ENCODE measurements at regions not wholly inside any gene's neighbourhood (a gene's known extent, or its start where the extent isn't known, plus 50 kb on each side); places are given as distances from the start of the nearest gene placed in this dataset.
A peak's percentile ranks its signal among the peaks of the same experiment; 100 is the strongest.

DNA sequence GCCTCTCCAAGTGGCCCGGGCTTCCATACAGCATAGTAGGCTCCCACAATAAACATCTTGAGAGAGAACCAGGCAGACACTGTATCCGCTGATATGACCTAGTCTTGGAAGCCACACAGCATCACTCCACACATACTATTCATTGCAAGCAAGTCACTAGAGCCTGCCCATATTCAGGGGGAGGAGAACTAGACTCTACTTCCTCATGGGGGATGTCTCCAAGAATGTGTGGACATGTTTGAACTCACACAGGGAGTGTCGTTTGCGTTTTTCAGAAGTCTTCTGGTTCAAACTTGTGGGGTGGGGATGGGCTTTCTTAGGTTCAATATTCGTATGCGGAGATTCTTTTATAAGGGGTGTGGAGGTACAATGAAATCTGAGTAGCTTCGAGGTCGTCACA is 232.6 kb upstream of the HABP2 start:
- TF ChIP-seq, protein P1, sequence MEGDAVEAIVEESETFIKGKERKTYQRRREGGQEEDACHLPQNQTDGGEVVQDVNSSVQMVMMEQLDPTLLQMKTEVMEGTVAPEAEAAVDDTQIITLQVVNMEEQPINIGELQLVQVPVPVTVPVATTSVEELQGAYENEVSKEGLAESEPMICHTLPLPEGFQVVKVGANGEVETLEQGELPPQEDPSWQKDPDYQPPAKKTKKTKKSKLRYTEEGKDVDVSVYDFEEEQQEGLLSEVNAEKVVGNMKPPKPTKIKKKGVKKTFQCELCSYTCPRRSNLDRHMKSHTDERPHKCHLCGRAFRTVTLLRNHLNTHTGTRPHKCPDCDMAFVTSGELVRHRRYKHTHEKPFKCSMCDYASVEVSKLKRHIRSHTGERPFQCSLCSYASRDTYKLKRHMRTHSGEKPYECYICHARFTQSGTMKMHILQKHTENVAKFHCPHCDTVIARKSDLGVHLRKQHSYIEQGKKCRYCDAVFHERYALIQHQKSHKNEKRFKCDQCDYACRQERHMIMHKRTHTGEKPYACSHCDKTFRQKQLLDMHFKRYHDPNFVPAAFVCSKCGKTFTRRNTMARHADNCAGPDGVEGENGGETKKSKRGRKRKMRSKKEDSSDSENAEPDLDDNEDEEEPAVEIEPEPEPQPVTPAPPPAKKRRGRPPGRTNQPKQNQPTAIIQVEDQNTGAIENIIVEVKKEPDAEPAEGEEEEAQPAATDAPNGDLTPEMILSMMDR (conservative IDR thresholded peaks at IDR 0.05) = no peak
- Mint-ChIP-seq H3K27me3 (ENCODE audit: low read depth) (peaks cover 4% of the 10 kb centered on the region), H3K36me3 (ENCODE audit: low read depth) (no peaks in the 10 kb centered on the region), H3K4me1 (peaks cover 4% of the 10 kb centered on the region), H3K9me3 (no peaks in the 10 kb centered on the region), H3K27ac (ENCODE audit: unreplicated experiment) (no peak overlapping the region), H3K4me3 (no peak overlapping the region)
- DNase-seq (ENCODE audit: low read depth, low spot score) = no peak

DNA sequence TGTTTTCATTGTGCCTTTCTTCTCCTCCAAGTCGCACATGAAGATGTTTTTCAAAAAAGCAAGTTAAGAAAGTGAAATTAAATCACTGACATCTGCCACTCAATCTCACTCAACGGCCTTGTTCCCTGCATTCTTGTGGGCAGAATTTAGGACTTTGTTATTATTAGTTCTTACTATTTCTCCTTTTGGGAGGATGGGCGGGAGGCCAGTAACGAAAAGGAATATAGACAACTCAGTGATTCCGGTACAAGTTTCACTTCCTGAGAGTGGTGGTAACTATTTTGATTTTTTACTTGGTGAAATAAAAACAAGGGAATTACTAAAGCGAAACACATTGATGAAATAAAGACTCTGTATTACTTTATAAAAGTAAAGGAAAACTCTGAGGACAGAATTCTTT is 231.9 kb upstream of the HABP2 start:
- H3K9me3 Mint-ChIP-seq = no peaks in the 10 kb centered on the region
- H3K27ac Mint-ChIP-seq (ENCODE audit: unreplicated experiment) = no peak overlapping the region
- H3K4me3 Mint-ChIP-seq = no peak overlapping the region
- DNase-seq (ENCODE audit: low read depth, low spot score) = no peak
- peaks cover 6% of the 10 kb centered on the region for H3K4me1 Mint-ChIP-seq
- H3K27me3 Mint-ChIP-seq (ENCODE audit: low read depth) = peaks cover 4% of the 10 kb centered on the region
- no peaks in the 10 kb centered on the region for H3K36me3 Mint-ChIP-seq (ENCODE audit: low read depth)
- TF ChIP-seq, protein P1 (conservative IDR thresholded peaks at IDR 0.05) = no peak

DNA sequence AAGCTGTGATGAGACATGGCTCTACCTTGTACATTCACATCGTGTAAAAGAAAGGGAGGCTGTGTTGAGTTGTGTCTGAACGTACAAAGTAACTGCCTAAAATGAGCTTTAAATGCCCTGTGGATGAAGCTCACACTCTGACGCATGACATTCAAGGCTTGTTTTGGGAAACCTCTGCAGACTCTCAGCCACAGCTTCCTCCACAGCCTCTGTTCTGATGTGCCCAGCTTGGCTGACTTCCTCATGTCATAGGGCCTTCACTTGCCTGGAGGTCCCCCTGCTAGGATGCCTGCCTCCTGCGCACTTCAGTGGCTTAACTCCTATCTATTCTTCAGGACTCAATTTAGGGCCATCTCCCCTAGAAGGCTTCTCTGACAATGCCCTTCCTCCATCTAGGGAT is 230.0 kb upstream of the HABP2 start:
- Mint-ChIP-seq H3K4me3 (no peak overlapping the region), H3K9me3 (no peaks in the 10 kb centered on the region), H3K4me1 (peaks cover 24% of the 10 kb centered on the region), H3K27ac (ENCODE audit: unreplicated experiment) (no peak overlapping the region), H3K27me3 (ENCODE audit: low read depth) (peaks cover 3% of the 10 kb centered on the region), H3K36me3 (ENCODE audit: low read depth) (no peaks in the 10 kb centered on the region)
- TF ChIP-seq, protein P1 (conservative IDR thresholded peaks at IDR 0.05) = no peak
- DNase-seq (ENCODE audit: low read depth, low spot score) = no peak

DNA sequence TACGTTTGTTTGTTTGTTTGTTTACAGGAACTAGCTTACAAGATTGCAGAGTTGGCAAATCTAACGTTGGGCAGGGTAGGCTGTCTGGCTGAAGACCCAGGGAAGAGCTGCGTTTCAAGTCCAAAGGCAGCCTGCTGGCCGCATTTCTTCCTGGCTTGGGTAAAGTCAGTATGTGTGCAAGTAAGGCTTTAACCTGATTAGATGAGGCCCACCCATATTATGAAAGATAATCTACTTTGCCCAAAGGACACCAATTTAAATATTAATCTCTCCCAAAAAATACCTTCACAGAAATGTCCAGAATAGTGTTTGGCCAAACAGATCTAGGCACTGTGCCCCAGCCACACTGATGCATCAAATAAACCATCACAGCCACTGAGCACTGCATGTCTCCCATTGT is 228.9 kb upstream of the HABP2 start:
- H3K9me3 Mint-ChIP-seq = no peaks in the 10 kb centered on the region
- H3K4me3 Mint-ChIP-seq = no peak overlapping the region
- H3K27ac Mint-ChIP-seq (ENCODE audit: unreplicated experiment) = no peak overlapping the region
- peaks cover 24% of the 10 kb centered on the region for H3K4me1 Mint-ChIP-seq
- H3K27me3 Mint-ChIP-seq (ENCODE audit: low read depth) = no peaks in the 10 kb centered on the region
- no peaks in the 10 kb centered on the region for H3K36me3 Mint-ChIP-seq (ENCODE audit: low read depth)
- TF ChIP-seq, protein P1 (conservative IDR thresholded peaks at IDR 0.05) = no peak
- DNase-seq (ENCODE audit: low read depth, low spot score) = no peak

DNA sequence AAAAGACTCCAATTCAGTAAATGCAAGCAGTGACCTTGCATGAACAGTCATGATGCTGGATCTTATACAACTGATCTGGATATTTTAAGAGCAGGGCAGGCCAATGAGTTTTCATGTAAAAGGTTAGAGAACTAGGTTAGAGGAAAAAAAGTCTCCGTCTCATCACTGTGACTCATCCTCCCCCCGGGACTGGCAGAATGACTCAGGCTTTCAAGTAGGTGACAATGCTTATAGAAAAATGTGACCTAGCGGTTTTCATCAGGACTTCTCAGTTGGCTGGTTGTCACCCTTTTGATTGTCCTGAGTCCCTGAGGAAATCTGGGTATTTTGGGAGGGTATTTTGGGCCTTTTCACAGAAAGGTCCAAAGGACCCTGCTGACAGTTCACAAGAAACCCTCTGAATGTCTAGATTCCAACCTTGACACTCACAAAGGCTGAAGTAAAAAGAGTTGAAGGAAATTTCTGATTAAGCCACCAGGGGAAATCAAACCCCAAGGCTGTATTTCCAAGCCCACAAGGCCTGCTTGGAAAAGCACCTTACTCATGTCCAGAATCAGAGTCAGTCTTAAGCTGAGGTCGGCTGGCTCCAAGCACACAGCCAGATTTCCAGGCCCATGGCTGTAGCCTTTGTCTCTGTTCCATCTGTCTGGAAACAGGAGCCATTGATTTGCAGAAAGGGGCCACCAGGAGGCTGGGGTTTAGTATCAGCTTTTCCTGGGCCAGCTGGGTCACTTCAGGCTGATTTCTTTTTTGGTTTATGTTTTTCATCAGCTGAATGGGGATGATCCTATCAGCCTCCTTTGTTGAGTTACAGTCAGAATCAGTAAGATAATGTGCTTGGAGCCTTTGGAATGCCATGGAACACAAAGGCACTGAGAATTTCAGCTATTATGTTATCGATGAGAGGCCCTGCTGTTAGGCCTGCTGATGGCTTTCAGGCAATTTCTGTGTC is 226.4 kb upstream of the HABP2 start:
- Mint-ChIP-seq H3K9me3 (no peaks in the 10 kb centered on the region), H3K27me3 (ENCODE audit: low read depth) (no peaks in the 10 kb centered on the region), H3K27ac (ENCODE audit: unreplicated experiment) (peak overlapping the region; percentile 51), H3K4me1 (peaks cover 20% of the 10 kb centered on the region), H3K4me3 (no peak overlapping the region), H3K36me3 (ENCODE audit: low read depth) (no peaks in the 10 kb centered on the region)
- TF ChIP-seq, protein P1 (conservative IDR thresholded peaks at IDR 0.05) = peak; percentile 44
- DNase-seq (ENCODE audit: low read depth, low spot score) = no peak

Measured in neural crest cell (in vitro differentiated cells).